Muscle layer of duodenum (tissue), 2 donors: ENCODE measurements at regions not wholly inside any gene's neighbourhood (a gene's known extent, or its start where the extent isn't known, plus 50 kb on each side); places are given as distances from the start of the nearest gene placed in this dataset.
"Not testable (repeated sequence)": the region's sequence is repeated elsewhere in the genome, so short reads cannot be mapped to it uniquely, and the experiment has no call there.

ENCODE experiments used
- H3K27ac ChIP-seq: one replicate; pipeline ENCODE4 v1.7.0; 2013; ENCODE audit warnings: mild to moderate bottlenecking, low read length
- H3K27me3 ChIP-seq: one replicate; pipeline ENCODE4 v1.7.0; 2013; ENCODE audit warnings: low read depth, mild to moderate bottlenecking, control low read depth, low read length
- H3K36me3 ChIP-seq, 2 donors: one replicate each; pipeline ENCODE4 v1.7.0; 2013; ENCODE audit warnings: low read length in 2 of 2, control low read depth in 1 of 2, mild to moderate bottlenecking in 1 of 2; ENCODE audit not compliant: insufficient read depth in 2 of 2, control insufficient read depth in 1 of 2
- H3K4me1 ChIP-seq, 2 donors: one replicate each; pipeline ENCODE4 v1.7.0; 2013; ENCODE audit warnings: low read length in 2 of 2, mild to moderate bottlenecking in 2 of 2, control low read depth in 1 of 2, moderate library complexity in 1 of 2; ENCODE audit not compliant: insufficient read depth in 2 of 2, control insufficient read depth in 1 of 2
- H3K4me3 ChIP-seq, 2 donors: one replicate each; pipeline ENCODE4 v1.7.0; 2013; ENCODE audit warnings: low read length in 2 of 2, low read depth in 1 of 2, mild to moderate bottlenecking in 1 of 2
- H3K9me3 ChIP-seq, 2 donors: one replicate each; pipeline ENCODE4 v1.7.0; 2013; ENCODE audit warnings: low read length in 2 of 2, control low read depth in 1 of 2, mild to moderate bottlenecking in 1 of 2; ENCODE audit not compliant: control insufficient read depth in 1 of 2
- donor health status: healthy.

DNA sequence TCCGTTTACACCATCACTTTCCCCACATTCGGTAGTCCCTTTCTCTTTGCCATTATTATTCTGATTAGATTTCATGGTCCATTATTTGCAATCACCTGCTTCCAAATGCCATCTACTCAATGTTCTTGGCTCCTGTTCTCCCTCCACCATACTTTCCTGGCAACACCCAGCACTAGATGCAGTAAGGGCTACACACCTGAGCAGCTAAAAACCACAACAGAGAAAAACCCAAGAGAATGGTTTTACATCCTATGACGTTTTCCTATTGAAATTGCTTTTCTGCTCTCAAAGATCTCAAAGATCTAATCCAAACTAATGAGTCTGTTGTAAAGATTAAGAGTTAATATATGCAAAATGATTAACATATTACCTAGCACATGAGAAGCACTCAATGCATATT, 441.3 kb downstream of the SHISA9 start:
- Histone ChIP-seq H3K4me1 (no peaks in the 10 kb centered on the region), H3K36me3 (no peaks in the 10 kb centered on the region), H3K4me3 (no peak overlapping the region), H3K27me3 (no peaks in the 10 kb centered on the region), H3K27ac (no peak overlapping the region), H3K9me3 (no peaks in the 10 kb centered on the region)

DNA sequence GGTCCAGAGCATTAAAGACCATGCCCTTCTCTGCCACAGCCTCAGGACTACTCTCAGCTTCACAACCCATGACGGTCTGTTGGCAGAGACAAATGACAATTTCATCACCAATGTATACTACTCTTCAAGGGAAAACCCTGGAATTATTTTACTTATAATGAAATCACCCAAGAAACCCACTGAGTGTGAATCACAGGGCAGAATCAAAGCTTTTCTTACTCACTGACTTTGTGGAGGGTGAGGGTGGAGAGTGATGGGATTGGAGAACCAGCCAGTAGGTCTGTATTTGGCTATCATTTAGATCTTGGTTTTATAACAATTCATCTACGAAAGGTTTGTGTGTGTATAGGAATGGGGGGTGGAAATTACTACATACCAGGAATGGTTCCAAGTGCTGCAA, 442.6 kb downstream of the SHISA9 start:
- no peak overlapping the region for H3K27ac ChIP-seq
- H3K9me3 ChIP-seq, result no peaks in the 10 kb centered on the region
- no peaks in the 10 kb centered on the region for H3K27me3 ChIP-seq
- no peak overlapping the region for H3K4me3 ChIP-seq
- no peaks in the 10 kb centered on the region for H3K36me3 ChIP-seq
- no peaks in the 10 kb centered on the region for H3K4me1 ChIP-seq

DNA sequence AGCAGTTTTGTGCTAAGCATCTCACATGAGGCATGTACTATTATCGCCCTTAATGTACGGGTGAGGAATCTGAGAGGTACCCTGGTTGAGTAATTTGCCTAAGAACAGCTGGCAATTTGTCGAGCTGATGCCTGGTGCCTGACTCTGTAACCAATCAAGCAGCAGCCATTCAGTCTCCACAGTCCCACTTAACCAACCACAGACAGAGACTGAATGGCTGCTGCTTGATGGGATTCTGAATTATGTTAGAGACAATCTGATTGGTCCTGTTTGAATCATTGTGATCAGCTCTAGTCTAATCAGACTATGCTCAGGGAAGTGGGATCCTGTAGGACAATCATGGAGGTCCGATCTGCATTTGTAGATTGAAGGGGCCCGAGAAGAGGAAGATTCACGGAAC, 447.0 kb downstream of the SHISA9 start:
- Histone ChIP-seq H3K4me1 (no peaks in the 10 kb centered on the region), H3K27ac (no peak overlapping the region)

GRCh38 chr16:13350000-13350399, 448.6 kb downstream of the SHISA9 start:
- H3K4me3 ChIP-seq, result no peak overlapping the region
- no peaks in the 10 kb centered on the region for H3K9me3 ChIP-seq

More for the DNA sequence above, 447.0 kb downstream of the SHISA9 start:
- Histone ChIP-seq H3K4me3 (no peak overlapping the region), H3K36me3 (no peaks in the 10 kb centered on the region), H3K9me3 (no peaks in the 10 kb centered on the region), H3K27me3 (no peaks in the 10 kb centered on the region)

DNA sequence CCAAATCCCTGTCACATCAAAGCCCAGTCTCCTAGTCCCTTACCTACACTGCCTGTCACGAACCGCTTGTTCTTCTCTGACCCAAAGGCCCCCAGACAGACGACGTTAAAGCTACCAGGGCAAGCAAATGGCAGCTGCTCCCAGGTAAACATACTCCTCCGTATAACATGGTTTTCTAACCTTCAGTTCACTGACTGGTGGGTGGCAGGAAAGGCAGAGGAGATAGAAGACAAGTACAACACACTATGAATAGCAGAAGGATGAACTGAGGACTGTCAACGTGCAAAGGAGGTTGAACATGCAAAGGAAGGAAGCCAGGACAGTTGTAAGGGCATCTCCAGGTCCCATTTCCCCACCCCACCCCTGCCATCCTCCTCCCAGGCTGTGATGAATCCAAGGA, 449.8 kb downstream of the SHISA9 start:
- no peaks in the 10 kb centered on the region for H3K27me3 ChIP-seq
- H3K36me3 ChIP-seq, result no peaks in the 10 kb centered on the region
- H3K9me3 ChIP-seq, result no peaks in the 10 kb centered on the region
- H3K27ac ChIP-seq, result no peak overlapping the region
- no peak overlapping the region for H3K4me3 ChIP-seq
- no peaks in the 10 kb centered on the region for H3K4me1 ChIP-seq

More at GRCh38 chr16:13350000-13350399, 448.6 kb downstream of the SHISA9 start:
- Histone ChIP-seq H3K27me3 (no peaks in the 10 kb centered on the region), H3K4me1 (no peaks in the 10 kb centered on the region), H3K27ac (no peak overlapping the region), H3K36me3 (no peaks in the 10 kb centered on the region)

GRCh38 chr16:13351601-13352217, 450.3 kb downstream of the SHISA9 start:
- no peak overlapping the region for H3K4me3 ChIP-seq
- no peaks in the 10 kb centered on the region for H3K9me3 ChIP-seq
- no peaks in the 10 kb centered on the region for H3K27me3 ChIP-seq
- H3K27ac ChIP-seq, result no peak overlapping the region
- H3K4me1 ChIP-seq, result no peaks in the 10 kb centered on the region
- no peaks in the 10 kb centered on the region for H3K36me3 ChIP-seq

DNA sequence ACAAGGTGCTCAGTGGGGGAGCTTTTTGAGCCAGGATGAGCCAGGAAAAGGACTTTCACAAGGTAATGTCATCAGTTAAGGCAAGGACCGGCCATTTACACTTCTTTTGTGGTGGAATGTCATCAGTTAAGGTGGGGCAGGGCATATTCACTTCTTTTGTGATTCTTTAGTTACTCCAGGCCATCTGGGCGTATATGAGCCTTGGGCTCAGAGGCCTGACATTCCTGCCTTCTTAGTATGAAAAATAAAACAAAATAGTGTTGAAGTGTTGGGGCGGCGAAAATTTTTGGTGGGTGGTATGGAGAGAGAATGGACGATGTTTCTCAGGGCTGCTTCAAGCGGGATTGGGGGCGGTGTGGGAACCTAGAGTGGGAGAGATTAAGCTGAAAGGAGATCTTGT, 451.4 kb downstream of the SHISA9 start:
- not testable (repeated sequence) for H3K4me3 ChIP-seq, H3K4me1 ChIP-seq, H3K9me3 ChIP-seq, H3K36me3 ChIP-seq, H3K27ac ChIP-seq, H3K27me3 ChIP-seq

DNA sequence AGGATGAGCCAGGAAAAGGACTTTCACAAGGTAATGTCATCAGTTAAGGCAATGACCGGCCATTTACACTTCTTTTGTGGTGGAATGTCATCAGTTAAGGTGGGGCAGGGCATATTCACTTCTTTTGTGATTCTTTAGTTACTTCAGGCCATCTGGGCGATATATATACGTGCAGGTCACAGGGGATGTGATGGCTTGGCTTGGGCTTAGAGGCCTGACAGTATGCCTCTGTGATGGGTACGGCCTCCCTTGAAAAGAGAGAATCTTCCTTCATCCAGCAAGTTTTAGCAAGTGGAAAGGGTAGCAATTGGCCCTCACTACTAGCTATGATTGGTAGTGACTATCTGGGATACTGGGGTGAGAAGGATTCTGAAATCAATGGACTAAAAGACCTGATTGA, 456.4 kb downstream of the SHISA9 start:
- H3K27ac ChIP-seq, H3K27me3 ChIP-seq, H3K4me1 ChIP-seq: not testable (repeated sequence)

DNA sequence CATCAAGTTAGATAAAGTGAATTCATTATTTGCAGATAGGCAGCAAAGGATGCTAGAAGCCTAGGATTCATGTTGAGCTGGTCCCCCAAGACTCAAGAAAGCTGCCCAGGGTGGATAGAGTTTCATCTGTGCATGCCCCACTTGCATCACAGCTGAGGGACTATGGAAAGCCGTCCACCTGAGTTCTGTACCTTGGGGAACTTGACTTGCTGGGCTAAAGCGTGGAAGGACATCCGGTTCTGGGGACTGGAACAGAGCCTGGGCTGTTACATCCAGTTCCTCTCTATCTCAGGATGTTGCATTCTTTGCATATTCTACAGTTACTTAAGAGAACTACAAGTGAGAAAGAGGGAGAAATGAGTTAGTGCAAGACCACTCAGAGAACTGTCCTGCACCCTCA, 458.4 kb downstream of the SHISA9 start:
- Histone ChIP-seq H3K4me1 (no peaks in the 10 kb centered on the region), H3K4me3 (no peak overlapping the region), H3K9me3 (peaks cover 0 to 20% of the 10 kb centered on the region in 2 donors), H3K27me3 (no peaks in the 10 kb centered on the region), H3K27ac (no peak overlapping the region), H3K36me3 (no peaks in the 10 kb centered on the region)

More for the DNA sequence above, 456.4 kb downstream of the SHISA9 start:
- not testable (repeated sequence) for H3K36me3 ChIP-seq, H3K4me3 ChIP-seq
- peaks cover 0 to 20% of the 10 kb centered on the region in 2 donors for H3K9me3 ChIP-seq

- Histone ChIP-seq H3K36me3 (no peaks in the 10 kb centered on the region), H3K4me1 (no peaks in the 10 kb centered on the region), H3K4me3 (no peak overlapping the region), H3K9me3 (peaks cover 0 to 8% of the 10 kb centered on the region in 2 donors), H3K27me3 (no peaks in the 10 kb centered on the region), H3K27ac (no peak overlapping the region)
These were observed 471.0 kb downstream of the SHISA9 start for GRCh38 chr16:13372421-13372820.

GRCh38 chr16:13376174-13376573, 474.8 kb downstream of the SHISA9 start:
- H3K27me3 ChIP-seq, result no peaks in the 10 kb centered on the region
- H3K4me1 ChIP-seq, result no peaks in the 10 kb centered on the region
- peaks cover 0 to 6% of the 10 kb centered on the region in 2 donors for H3K9me3 ChIP-seq
- no peak overlapping the region for H3K27ac ChIP-seq
- H3K36me3 ChIP-seq, result no peaks in the 10 kb centered on the region
- H3K4me3 ChIP-seq, result no peak overlapping the region

DNA sequence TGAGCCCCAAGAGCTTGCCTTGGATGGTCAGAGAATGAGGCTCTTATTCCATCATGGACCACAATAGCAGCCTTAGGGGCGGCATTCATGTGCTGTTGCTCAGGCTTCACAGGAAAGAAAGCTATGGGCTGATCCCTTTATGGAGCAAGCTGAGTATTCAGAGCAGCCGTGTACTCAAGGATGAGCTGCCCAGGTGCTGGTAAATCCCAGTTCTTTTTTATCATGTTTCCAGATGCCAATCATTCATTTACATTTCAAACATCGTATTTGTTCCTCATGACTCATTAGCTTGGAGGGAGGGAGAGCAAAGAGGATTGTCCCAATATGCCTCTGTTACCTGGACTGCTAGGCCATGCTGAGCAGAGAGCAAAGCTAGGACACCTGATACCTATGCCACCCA, 475.7 kb downstream of the SHISA9 start:
- no peaks in the 10 kb centered on the region for H3K27me3 ChIP-seq
- H3K4me3 ChIP-seq, result no peak overlapping the region
- peaks cover 0 to 8% of the 10 kb centered on the region in 2 donors for H3K9me3 ChIP-seq
- H3K27ac ChIP-seq, result no peak overlapping the region
- no peaks in the 10 kb centered on the region for H3K4me1 ChIP-seq
- H3K36me3 ChIP-seq, result no peaks in the 10 kb centered on the region
